Transverse colon (tissue), 4 donors: ENCODE measurements at regions not wholly inside any gene's neighbourhood (a gene's known extent, or its start where the extent isn't known, plus 50 kb on each side); places are given as distances from the start of the nearest gene placed in this dataset.

Experiments used
- DNase-seq: peaks from one replicate; pipeline ENCODE4 v3.0.0-alpha.2; 2019
- H3K27ac ChIP-seq, 4 donors: fragments of 200-600 bp; sonication (generic); 2 replicates each; pipeline ENCODE4 v1.5.1; 2016 to 2018; ENCODE audit warnings: inconsistent platforms in 4 of 4
- H3K27me3 ChIP-seq: fragments of 200-600 bp; sonication (generic); 2 replicates; pipeline ENCODE4 v1.5.1; 2017; ENCODE audit warnings: inconsistent platforms
- H3K36me3 ChIP-seq, 4 donors: fragments of 200-600 bp; sonication (generic); 2 replicates each; pipeline ENCODE4 v1.5.1; 2017 to 2019; ENCODE audit warnings: inconsistent platforms in 4 of 4
- H3K4me1 ChIP-seq, 4 donors: fragments of 200-600 bp; sonication (generic); 2 replicates each; pipeline ENCODE4 v1.5.1; 2017 to 2020; ENCODE audit warnings: inconsistent platforms in 4 of 4
- H3K4me3 ChIP-seq, 4 donors: fragments of 200-600 bp; sonication (generic); 1 replicate in 1 of 4; 2 replicates in 3 of 4; pipeline versions ENCODE4 v1.5.1 to v1.6.1; 2017 to 2019; ENCODE audit warnings: inconsistent platforms in 4 of 4
- H3K9me3 ChIP-seq, 2 donors: fragments of 200-600 bp; sonication (generic); 2 replicates each; pipeline ENCODE4 v1.5.1; 2017 to 2019; ENCODE audit warnings: inconsistent platforms in 2 of 2
- CTCF ChIP-seq, 5 experiments: fragments of 200-600 bp in 3 of 5; fragments of 450-650 bp in 2 of 5; sonication (generic) in 3 of 5; IDR thresholded peaks; 1 replicate in 2 of 5; 2 replicates in 3 of 5; pipeline ENCODE4 v1.5.1; 2016 to 2017; ENCODE audit warnings: antibody characterized with exemption in 5 of 5, inconsistent platforms in 3 of 5, mild to moderate bottlenecking in 2 of 5, moderate library complexity in 1 of 5
- EP300 ChIP-seq: sonication (generic); formaldehyde crosslinking; IDR thresholded peaks from one replicate; pipeline ENCODE4 v1.6.1; 2017; ENCODE audit warnings: antibody characterized with exemption, low read depth
- POLR2A ChIP-seq: fragments of 450-650 bp; IDR thresholded peaks from one replicate; pipeline ENCODE4 v1.6.1; 2016; ENCODE audit warnings: antibody characterized with exemption, mild to moderate bottlenecking, moderate library complexity
- POLR2AphosphoS5 ChIP-seq, 3 donors: sonication (generic); formaldehyde crosslinking; IDR thresholded peaks; one replicate each; pipeline ENCODE4 v1.6.1; 2016; ENCODE audit warnings: antibody characterized with exemption in 3 of 3
- WGBS, 2 donors: methylation state at CpG; one replicate each; pipeline ENCODE4 v1.1.5; 2018; ENCODE audit warnings: low coverage in 1 of 2; 5-methylcytosine and 5-hydroxymethylcytosine counted together
- in situ Hi-C, 4 donors: fragments of 200-750 bp; cut with MboI; loops; one replicate each; pipeline versions ENCODE4 v1.15.0 to v1.15.1; 2017; ENCODE audit warnings: low sequenced_read_pairs in 3 of 4, low pct_ligation_motif_present in 1 of 4, low pct_unique_long_range_greater_than_20kb in 1 of 4
- intact Hi-C: fragments of 100-400 bp; cut with DNase I; formaldehyde crosslinking; loops from one replicate; pipeline ENCODE4 v1.15.1; 2023; ENCODE audit warnings: low total_unique reads

DNA sequence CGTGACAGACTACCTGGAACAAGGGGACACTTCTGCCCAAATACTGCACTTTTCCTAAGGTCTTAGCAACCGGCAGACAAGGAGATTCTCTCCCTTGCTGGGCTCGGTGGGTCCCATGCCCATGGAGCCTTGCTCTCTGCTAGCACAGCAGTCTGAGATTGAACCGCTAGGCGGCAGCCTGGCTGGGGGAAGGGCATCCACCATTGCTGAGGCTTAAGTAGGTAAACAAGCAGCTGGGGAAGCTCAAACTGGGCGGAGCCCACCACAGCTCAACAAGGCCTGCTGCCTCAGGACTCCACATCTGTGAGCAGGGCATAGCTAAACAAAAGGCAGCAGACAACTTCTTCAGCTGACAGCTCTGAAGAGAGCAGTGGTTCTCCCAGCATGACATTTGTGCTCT lies 87.8 kb upstream of the ASCC3 start:
- Histone ChIP-seq H3K9me3 (no peaks in the 10 kb centered on the region), H3K4me1 (no peaks in the 10 kb centered on the region), H3K4me3 (no peak overlapping the region), H3K27ac (no peak overlapping the region), H3K36me3 (no peaks in the 10 kb centered on the region), H3K27me3 (no peaks in the 10 kb centered on the region)
- WGBS, 2 donors: 96% methylated on average over 4 of the region's 6 CpGs; no CpG with 5 or more reads in 1 of the 2 donors
- no peak for DNase-seq
- intact Hi-C loops (no loop called here), in situ Hi-C loops (no loop called here)
- TF ChIP-seq EP300: no peak

GRCh38 chr6:100979267-100979666 lies 98.1 kb upstream of the ASCC3 start:
- in situ Hi-C loops (no loop called here), intact Hi-C loops (no loop called here)
- no peaks in the 10 kb centered on the region for H3K27me3 ChIP-seq
- no peaks in the 10 kb centered on the region for H3K4me1 ChIP-seq
- no peak for DNase-seq
- H3K9me3 ChIP-seq: no peaks in the 10 kb centered on the region
- no peak for TF ChIP-seq POLR2A
- TF ChIP-seq EP300: no peak
- no peak for TF ChIP-seq CTCF (IDR thresholded peaks at IDR 0.05)
- no peak for TF ChIP-seq POLR2AphosphoS5 (IDR thresholded peaks at IDR 0.05)
- H3K36me3 ChIP-seq: no peaks in the 10 kb centered on the region
- H3K27ac ChIP-seq: no peak overlapping the region
- H3K4me3 ChIP-seq: no peak overlapping the region
- 61 to 66% methylated on average over 4 of the region's 4 CpGs for WGBS, 2 donors

- H3K4me3 ChIP-seq: no peak overlapping the region
- DNase-seq: no peak
- no peaks in the 10 kb centered on the region for H3K36me3 ChIP-seq
- WGBS, 2 donors: 64 to 76% methylated on average over 1 of the region's 1 CpG
- TF ChIP-seq CTCF (IDR thresholded peaks at IDR 0.05): no peak
- TF ChIP-seq POLR2AphosphoS5 (IDR thresholded peaks at IDR 0.05): no peak
- H3K9me3 ChIP-seq: no peaks in the 10 kb centered on the region
- no peaks in the 10 kb centered on the region for H3K27me3 ChIP-seq
- H3K27ac ChIP-seq: no peak overlapping the region
- no peaks in the 10 kb centered on the region for H3K4me1 ChIP-seq
- in situ Hi-C loops: no loop called here
- intact Hi-C loops: no loop called here
Observed at GRCh38 chr6:100980949-100981348, 99.8 kb upstream of the ASCC3 start.

- in situ Hi-C loops: no loop called here
- Histone ChIP-seq H3K4me3 (no peak overlapping the region), H3K4me1 (no peaks in the 10 kb centered on the region), H3K27me3 (no peaks in the 10 kb centered on the region), H3K9me3 (no peaks in the 10 kb centered on the region), H3K27ac (no peak overlapping the region), H3K36me3 (no peaks in the 10 kb centered on the region)
- WGBS, 2 donors: 77 to 93% methylated on average over 1 of the region's 1 CpG
- no peak for TF ChIP-seq CTCF (IDR thresholded peaks at IDR 0.05)
- no peak for TF ChIP-seq EP300
- intact Hi-C loops: no loop called here
- no peak for DNase-seq
Observed at GRCh38 chr6:100986921-100987320, 105.8 kb upstream of the ASCC3 start.

- no peaks in the 10 kb centered on the region for H3K4me1 ChIP-seq
- DNase-seq: no peak
- H3K27me3 ChIP-seq: no peaks in the 10 kb centered on the region
- TF ChIP-seq EP300: no peak
- no peak for TF ChIP-seq POLR2A
- TF ChIP-seq POLR2AphosphoS5 (IDR thresholded peaks at IDR 0.05): no peak
- TF ChIP-seq CTCF (IDR thresholded peaks at IDR 0.05): no peak
- intact Hi-C loops (no loop called here), in situ Hi-C loops (no loop called here)
- no peak overlapping the region for H3K27ac ChIP-seq
- H3K36me3 ChIP-seq: no peaks in the 10 kb centered on the region
- 81 to 93% methylated on average over 5 of the region's 5 CpGs for WGBS, 2 donors
- H3K4me3 ChIP-seq: no peak overlapping the region
- H3K9me3 ChIP-seq: no peaks in the 10 kb centered on the region
Observed at GRCh38 chr6:100987556-100987955, 106.4 kb upstream of the ASCC3 start.
